A549 (cell line): ENCODE measurements at regions not wholly inside any gene's neighbourhood (a gene's known extent, or its start where the extent isn't known, plus 50 kb on each side); places are given as distances from the start of the nearest gene placed in this dataset.

Experiments used
- BHLHE40 ChIP-seq: IDR thresholded peaks from 2 replicates; pipeline ENCODE4 v1.6.1; 2012; ENCODE audit warnings: low read depth, low read length, inconsistent platforms
- CEBPB ChIP-seq, 2 experiments: fragments of >200 bp in 1 of 2; sonication (Bioruptor Twin) in 1 of 2; formaldehyde crosslinking in 1 of 2; IDR thresholded peaks; 2 replicates each; pipeline ENCODE4 v1.6.1; 2012 to 2016
- EP300 ChIP-seq, 2 experiments: fragments of >200 bp; sonication (Bioruptor Twin); formaldehyde crosslinking; IDR thresholded peaks; 2 replicates in 1 of 2; 3 replicates in 1 of 2; pipeline ENCODE4 v1.6.1; 2016 to 2017
- MAFK ChIP-seq: fragments of 450-650 bp; IDR thresholded peaks from 2 replicates; pipeline ENCODE4 v1.6.1; 2014; ENCODE audit not compliant: partially characterized antibody
- MYC ChIP-seq: IDR thresholded peaks from 2 replicates; pipeline ENCODE4 v1.6.1; 2012; ENCODE audit warnings: mild to moderate bottlenecking, inconsistent platforms, low read length, improper control_type of control experiment, borderline replicate concordance
- NR3C1 ChIP-seq: fragments of >200 bp; sonication (Bioruptor Twin); formaldehyde crosslinking; IDR thresholded peaks from 3 replicates; pipeline ENCODE4 v1.6.1; 2017
- POLR2A ChIP-seq: IDR thresholded peaks from 2 replicates; pipeline ENCODE4 v1.6.1; 2012; ENCODE audit warnings: mild to moderate bottlenecking, low read length
- RAD21 ChIP-seq, 2 experiments: fragments of >200 bp in 1 of 2; sonication (Bioruptor Twin) in 1 of 2; formaldehyde crosslinking in 1 of 2; IDR thresholded peaks in 1 of 2; conservative IDR thresholded peaks in 1 of 2; 2 replicates in 1 of 2; 3 replicates in 1 of 2; pipeline ENCODE4 v1.6.1; 2012 to 2018; ENCODE audit warnings: inconsistent platforms in 1 of 2
- RFX5 ChIP-seq: fragments of 450-650 bp; IDR thresholded peaks from 2 replicates; pipeline ENCODE4 v1.7.1; 2014; ENCODE audit warnings: antibody characterized with exemption, mild to moderate bottlenecking, moderate library complexity
- RNF2 ChIP-seq: fragments of 200-600 bp; sonication (generic); IDR thresholded peaks from 2 replicates; pipeline ENCODE4 v1.6.1; 2016; ENCODE audit warnings: low read depth, mild to moderate bottlenecking, antibody characterized with exemption, moderate library complexity, borderline replicate concordance
- SMC3 ChIP-seq: fragments of >200 bp; sonication (Bioruptor Twin); formaldehyde crosslinking; IDR thresholded peaks from 3 replicates; pipeline ENCODE4 v1.6.1; 2018; ENCODE audit warnings: inconsistent platforms
- TF ChIP-seq, protein P1 (sequence below): IDR thresholded peaks from 2 replicates; pipeline ENCODE4 v1.6.1; 2012
- TF ChIP-seq, protein P2 (sequence below): fragments of >200 bp; sonication (Bioruptor Twin); formaldehyde crosslinking; IDR thresholded peaks from 3 replicates; pipeline ENCODE4 v1.5.1; 2016

DNA sequence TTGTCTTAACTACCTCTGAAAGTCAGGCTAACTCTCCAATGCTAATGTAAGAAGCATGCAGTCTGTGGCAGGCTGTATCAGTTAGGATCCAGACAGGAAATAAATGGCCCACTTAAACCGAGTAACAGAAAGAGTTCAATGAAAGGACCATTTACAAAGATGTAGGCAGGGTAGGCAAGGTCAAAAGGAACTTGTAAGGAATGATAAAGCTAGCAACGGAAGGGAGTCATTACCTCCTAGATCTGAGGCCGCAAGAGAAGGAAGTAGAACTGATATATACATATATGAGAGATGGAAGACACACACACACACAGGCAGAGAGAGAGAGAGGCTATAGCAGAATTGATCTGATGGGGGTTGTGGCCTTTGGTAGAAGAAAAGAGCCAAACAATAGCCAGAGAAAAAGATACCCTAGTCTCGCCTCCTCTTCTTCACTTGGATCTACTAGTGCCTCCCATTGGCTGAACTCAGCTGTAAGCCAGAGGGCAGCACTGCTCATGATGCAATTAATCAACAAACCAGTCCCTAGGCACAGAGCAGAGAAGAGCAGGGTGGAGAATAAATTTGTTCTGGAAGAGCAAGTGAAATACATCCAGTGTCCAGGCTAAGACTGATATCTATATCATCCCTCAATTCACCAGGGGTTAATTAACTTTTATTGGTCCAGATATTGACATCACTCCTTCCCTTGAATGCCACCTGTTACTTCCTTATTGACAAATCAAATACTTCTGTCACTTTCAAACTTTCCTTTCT is 91.2 kb downstream of the LSMEM1 start:
- TF ChIP-seq, protein P1, sequence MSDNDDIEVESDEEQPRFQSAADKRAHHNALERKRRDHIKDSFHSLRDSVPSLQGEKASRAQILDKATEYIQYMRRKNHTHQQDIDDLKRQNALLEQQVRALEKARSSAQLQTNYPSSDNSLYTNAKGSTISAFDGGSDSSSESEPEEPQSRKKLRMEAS = no peak
- TF ChIP-seq MAFK (no peak), POLR2A (no peak), RAD21 (conservative IDR thresholded peaks at IDR 0.05 in 1 of 2, IDR thresholded peaks at IDR 0.05 in 1 of 2) (no peak), RNF2 (no peak), EP300 (IDR thresholded peaks at IDR 0.05) (no peak), MYC (no peak), NR3C1 (no peak), CEBPB (IDR thresholded peaks at IDR 0.05) (no peak), RFX5 (no peak), BHLHE40 (no peak), SMC3 (no peak)
- TF ChIP-seq, protein P2, sequence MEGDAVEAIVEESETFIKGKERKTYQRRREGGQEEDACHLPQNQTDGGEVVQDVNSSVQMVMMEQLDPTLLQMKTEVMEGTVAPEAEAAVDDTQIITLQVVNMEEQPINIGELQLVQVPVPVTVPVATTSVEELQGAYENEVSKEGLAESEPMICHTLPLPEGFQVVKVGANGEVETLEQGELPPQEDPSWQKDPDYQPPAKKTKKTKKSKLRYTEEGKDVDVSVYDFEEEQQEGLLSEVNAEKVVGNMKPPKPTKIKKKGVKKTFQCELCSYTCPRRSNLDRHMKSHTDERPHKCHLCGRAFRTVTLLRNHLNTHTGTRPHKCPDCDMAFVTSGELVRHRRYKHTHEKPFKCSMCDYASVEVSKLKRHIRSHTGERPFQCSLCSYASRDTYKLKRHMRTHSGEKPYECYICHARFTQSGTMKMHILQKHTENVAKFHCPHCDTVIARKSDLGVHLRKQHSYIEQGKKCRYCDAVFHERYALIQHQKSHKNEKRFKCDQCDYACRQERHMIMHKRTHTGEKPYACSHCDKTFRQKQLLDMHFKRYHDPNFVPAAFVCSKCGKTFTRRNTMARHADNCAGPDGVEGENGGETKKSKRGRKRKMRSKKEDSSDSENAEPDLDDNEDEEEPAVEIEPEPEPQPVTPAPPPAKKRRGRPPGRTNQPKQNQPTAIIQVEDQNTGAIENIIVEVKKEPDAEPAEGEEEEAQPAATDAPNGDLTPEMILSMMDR = no peak
